HG03039 (cell line): ENCODE measurements at regions not wholly inside any gene's neighbourhood (a gene's known extent, or its start where the extent isn't known, plus 50 kb on each side); places are given as distances from the start of the nearest gene placed in this dataset.
"Not testable (repeated sequence)": the region's sequence is repeated elsewhere in the genome, so short reads cannot be mapped to it uniquely, and the experiment has no call there.

Experiments
- ATAC-seq: cut with Tn5 transposase; IDR thresholded peaks from one replicate; pipeline ENCODE4 v1.9.1; 2021; ENCODE audit warnings: mild to moderate bottlenecking, moderate library complexity; ENCODE audit not compliant: unreplicated experiment

GRCh38 chr13:71382285-71382684, 484.7 kb downstream of the DACH1 start:
- no peak for ATAC-seq

- ATAC-seq, result no peak
Measured at GRCh38 chr13:71380191-71380590, 486.8 kb downstream of the DACH1 start.

GRCh38 chr13:71378961-71379905, 487.8 kb downstream of the DACH1 start:
- no peak for ATAC-seq

- no peak for ATAC-seq
Measured at GRCh38 chr13:71374471-71375049, 492.4 kb downstream of the DACH1 start.

- ATAC-seq, result no peak
Measured at GRCh38 chr13:71368336-71368735, 498.7 kb downstream of the DACH1 start.

GRCh38 chr13:71360041-71360440, 507.0 kb downstream of the DACH1 start:
- no peak for ATAC-seq

- no peak for ATAC-seq
Measured at GRCh38 chr13:71359641-71360040, 507.4 kb downstream of the DACH1 start.

- ATAC-seq, result no peak
Measured at GRCh38 chr13:71358218-71358617, 508.8 kb downstream of the DACH1 start.

GRCh38 chr13:71355010-71355409, 512.0 kb downstream of the DACH1 start:
- ATAC-seq, result no peak

- no peak for ATAC-seq
Measured at GRCh38 chr13:71350886-71351285, 516.1 kb downstream of the DACH1 start.

GRCh38 chr13:71345856-71346255, 521.1 kb downstream of the DACH1 start:
- ATAC-seq, result not testable (repeated sequence)

- no peak for ATAC-seq
Measured at GRCh38 chr13:71339736-71340135, 527.3 kb downstream of the DACH1 start.

- no peak for ATAC-seq
Measured at GRCh38 chr13:71339005-71339404, 528.0 kb downstream of the DACH1 start.

GRCh38 chr13:71338070-71338469, 528.9 kb downstream of the DACH1 start:
- no peak for ATAC-seq

- no peak for ATAC-seq
Measured at GRCh38 chr13:71327266-71327665, 539.7 kb downstream of the DACH1 start.

GRCh38 chr13:71325556-71325955, 541.4 kb downstream of the DACH1 start:
- ATAC-seq, result no peak

- ATAC-seq, result no peak
Measured at GRCh38 chr13:71323266-71323665, 543.7 kb downstream of the DACH1 start.

GRCh38 chr13:71320452-71320851, 546.6 kb downstream of the DACH1 start:
- no peak for ATAC-seq

GRCh38 chr13:71316792-71317363, 550.1 kb downstream of the DACH1 start:
- no peak for ATAC-seq

GRCh38 chr13:71312923-71313322, 554.1 kb downstream of the DACH1 start:
- ATAC-seq, result no peak

- ATAC-seq, result no peak
Measured at GRCh38 chr13:71309905-71310304, 557.1 kb downstream of the DACH1 start.

- ATAC-seq, result no peak
Measured at GRCh38 chr13:71306821-71307220, 560.2 kb downstream of the DACH1 start.
